HG02938 (cell line): ENCODE measurements at regions not wholly inside any gene's neighbourhood (a gene's known extent, or its start where the extent isn't known, plus 50 kb on each side); places are given as distances from the start of the nearest gene placed in this dataset.

Experiments used
- ATAC-seq: cut with Tn5 transposase; IDR thresholded peaks from one replicate; pipeline ENCODE4 v1.9.1; 2021; ENCODE audit warnings: mild to moderate bottlenecking, moderate library complexity; ENCODE audit not compliant: unreplicated experiment

- ATAC-seq, result no peak
Measured at GRCh38 chr1:81030441-81030840, 770.3 kb upstream of the ADGRL2 start.

DNA sequence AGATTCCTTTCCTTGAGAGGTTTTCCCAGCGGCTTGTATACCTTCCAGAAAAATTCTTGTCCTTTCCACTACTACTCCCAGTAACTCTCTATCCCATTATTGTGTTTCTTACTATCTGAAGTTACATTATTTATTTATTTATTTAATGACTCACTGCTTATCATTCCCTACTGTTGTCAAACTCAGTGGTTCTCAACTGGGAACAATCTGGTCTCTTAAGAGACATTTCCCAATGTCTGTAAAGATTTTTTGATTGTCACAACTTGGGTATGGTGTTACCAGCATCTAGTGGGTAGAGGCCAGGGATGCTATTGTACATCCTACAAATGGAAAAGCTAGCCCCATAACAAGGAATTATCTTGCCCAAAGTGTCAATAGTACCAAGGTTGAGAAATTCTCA lies 771.5 kb upstream of the ADGRL2 start:
- ATAC-seq, result no peak

- ATAC-seq, result no peak
Measured at GRCh38 chr1:81023187-81023724, 777.5 kb upstream of the ADGRL2 start.

DNA sequence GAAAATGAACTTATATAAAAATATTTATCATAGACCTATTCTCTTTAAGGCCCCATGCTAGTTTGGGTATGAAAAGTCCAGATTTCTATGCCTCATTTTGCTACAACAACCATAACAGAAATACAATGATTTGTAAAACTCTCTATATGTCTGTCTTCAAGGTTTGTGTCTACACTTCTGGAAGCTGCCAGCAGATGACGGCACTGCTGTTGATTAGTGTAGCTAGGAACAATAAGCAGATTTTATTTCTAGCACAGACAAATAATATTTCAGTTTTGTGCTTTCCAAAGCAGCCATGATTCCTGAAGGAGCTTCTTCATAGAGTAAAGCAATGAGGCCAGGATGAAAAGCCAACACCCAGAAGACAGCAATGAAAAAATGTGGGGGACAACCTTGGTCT lies 779.6 kb upstream of the ADGRL2 start:
- no peak for ATAC-seq

GRCh38 chr1:81020506-81020905 lies 780.2 kb upstream of the ADGRL2 start:
- ATAC-seq, result no peak

DNA sequence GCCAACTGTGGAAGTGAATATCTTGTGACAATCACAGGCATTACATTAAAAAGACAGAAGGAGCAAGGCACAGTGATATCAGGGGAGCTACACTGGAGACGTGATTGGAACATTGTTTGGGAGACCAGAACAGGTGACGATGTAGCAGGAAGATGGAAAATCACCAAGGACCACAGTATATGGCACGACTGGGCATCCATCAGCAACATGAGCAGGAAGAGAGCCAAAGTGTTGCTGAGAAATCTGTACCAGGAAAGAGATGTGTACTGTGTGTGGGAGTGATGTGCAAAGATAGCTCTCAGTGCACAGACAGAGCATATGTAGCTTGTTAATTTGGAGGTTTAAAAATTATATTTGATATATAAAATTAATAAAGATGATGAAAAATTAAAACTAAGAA lies 790.6 kb upstream of the ADGRL2 start:
- no peak for ATAC-seq

- no peak for ATAC-seq
Measured at GRCh38 chr1:81008293-81008692, 792.4 kb upstream of the ADGRL2 start.

DNA sequence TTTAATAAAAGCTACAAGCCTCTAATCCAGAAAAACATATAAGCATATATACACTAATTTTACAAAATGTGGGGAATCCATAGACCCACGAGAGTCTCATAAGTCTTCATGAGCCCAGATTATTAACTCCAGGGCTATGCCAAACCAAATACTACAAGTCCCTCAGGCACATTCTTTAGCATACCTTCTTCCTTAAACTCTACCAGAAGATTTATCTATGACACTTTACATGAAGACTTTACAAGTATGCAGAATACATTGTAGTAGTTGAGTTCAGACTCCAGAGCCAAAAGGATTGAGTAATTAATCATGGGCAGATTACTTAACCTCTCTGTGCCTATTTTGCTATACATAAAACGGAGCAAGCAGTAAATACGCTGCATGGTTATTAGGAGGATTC lies 793.7 kb upstream of the ADGRL2 start:
- ATAC-seq, result no peak

GRCh38 chr1:81006502-81006901 lies 794.2 kb upstream of the ADGRL2 start:
- ATAC-seq, result no peak

- no peak for ATAC-seq
Measured at GRCh38 chr1:81004011-81004410, 796.7 kb upstream of the ADGRL2 start.

GRCh38 chr1:80994934-80995333 lies 805.8 kb upstream of the ADGRL2 start:
- ATAC-seq, result no peak

GRCh38 chr1:80994038-80994437 lies 806.7 kb upstream of the ADGRL2 start:
- ATAC-seq, result no peak

GRCh38 chr1:80993154-80993980 lies 807.4 kb upstream of the ADGRL2 start:
- no peak for ATAC-seq

GRCh38 chr1:80989455-80989854 lies 811.3 kb upstream of the ADGRL2 start:
- ATAC-seq, result no peak

DNA sequence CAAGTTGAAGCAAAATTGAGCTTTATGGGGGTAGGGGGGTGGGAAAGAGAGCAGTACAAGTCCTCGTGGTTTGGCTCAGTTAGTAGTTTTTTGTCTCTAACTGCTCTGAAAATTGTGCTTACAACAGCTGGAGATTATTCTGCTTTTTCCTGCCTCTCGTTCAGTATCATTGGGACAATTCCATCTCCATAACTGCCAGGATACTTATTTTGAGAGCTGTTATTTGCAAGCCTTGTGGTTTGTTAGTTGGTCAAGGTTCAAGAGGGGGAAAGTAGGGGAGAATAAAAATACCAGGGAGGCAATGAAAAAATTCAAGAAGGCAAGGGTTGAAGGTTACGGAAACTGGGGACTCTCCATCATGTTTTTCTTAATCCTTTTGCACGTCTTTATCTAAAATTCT lies 811.8 kb upstream of the ADGRL2 start:
- ATAC-seq, result no peak

GRCh38 chr1:80987824-80988223 lies 812.9 kb upstream of the ADGRL2 start:
- no peak for ATAC-seq

GRCh38 chr1:80987106-80987505 lies 813.6 kb upstream of the ADGRL2 start:
- no peak for ATAC-seq

DNA sequence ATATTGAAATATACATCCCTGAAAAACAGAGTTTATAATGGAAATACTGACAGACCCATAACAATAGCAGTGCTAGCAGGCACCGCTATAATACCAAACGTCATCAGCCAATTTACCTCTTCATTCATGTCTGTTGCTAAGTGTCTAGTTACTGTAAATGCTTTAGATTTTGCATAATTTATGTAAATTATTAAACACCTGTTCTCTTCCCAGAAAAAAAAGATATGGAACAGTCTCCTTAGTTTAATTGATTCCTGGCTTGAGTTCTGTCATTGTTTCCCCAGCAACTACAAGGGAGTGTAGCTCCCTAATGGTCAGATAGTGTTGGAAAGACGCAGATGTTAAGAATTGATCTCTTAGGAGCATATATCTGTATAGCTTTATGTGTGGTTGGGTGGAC lies 817.9 kb upstream of the ADGRL2 start:
- no peak for ATAC-seq

- no peak for ATAC-seq
Measured at GRCh38 chr1:80973101-80973500, 827.6 kb upstream of the ADGRL2 start.

GRCh38 chr1:80966266-80966665 lies 834.5 kb upstream of the ADGRL2 start:
- ATAC-seq, result no peak

GRCh38 chr1:80962564-80962963 lies 838.2 kb upstream of the ADGRL2 start:
- no peak for ATAC-seq

DNA sequence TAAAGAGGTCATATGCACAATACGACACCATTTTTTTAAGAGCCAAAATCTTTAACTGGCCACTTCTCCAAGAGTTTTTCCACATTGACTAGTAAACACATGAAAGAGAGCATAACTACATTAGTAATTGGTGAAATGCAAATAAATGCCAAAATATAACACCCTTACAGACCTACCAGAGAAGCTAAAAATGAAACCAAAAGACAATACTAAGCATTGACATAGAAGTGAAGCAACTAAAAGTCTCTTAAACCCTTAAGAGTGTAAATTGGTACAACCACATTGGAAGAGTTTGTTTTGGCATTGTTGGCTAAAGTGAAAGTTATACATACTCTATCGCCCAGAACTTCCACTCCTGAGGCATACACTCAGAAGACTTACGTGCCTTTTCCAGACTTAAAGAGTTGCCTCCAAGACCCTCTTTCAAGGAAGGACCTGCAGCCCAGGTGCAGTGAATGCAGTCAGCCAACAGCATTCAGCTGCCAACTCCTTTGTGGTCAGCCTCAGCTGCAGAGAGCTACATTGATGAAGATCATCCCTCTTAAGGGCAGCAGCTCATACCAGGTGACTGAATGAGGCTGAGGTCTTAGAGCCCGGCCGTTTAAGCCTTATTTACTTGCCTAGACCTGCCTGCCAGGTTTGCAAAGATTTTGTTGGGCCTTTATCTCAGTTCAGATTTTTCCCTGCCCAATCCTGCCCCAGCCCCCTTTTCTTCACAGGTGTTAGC lies 839.1 kb upstream of the ADGRL2 start:
- no peak for ATAC-seq
